ENCODE measurements at regions not wholly inside any gene's neighbourhood (a gene's known extent, or its start where the extent isn't known, plus 50 kb on each side); places are given as distances from the start of the nearest gene placed in this dataset.

DNA sequence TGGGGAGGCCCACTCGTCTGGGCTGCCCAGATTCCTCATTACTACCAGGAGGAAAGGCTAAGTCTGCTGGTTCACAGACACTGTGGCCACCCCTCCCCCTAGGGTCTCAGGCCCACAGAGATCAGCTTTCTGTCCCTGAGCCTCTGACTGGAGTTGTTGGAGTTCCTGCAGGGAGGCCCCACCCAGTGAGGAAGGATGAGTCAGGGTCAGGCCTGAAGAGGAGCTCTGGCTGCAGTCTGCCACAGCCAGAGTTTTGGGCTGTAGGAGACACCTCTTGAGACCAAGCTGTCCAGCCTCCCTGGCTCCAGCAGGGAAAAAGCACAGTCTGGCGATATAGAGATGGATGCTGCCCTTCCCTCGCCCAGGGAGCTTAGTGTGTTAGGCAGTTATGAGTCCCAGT, 720.9 kb upstream of the SEMA6D start:
- no peak for FAIRE-seq
- Histone ChIP-seq H3K9ac (ENCODE audit: low read length) (no peak overlapping the region), H3K4me2 (ENCODE audit: low read length) (no peak overlapping the region), H3K27ac (ENCODE audit: low read depth, low read length) (no peak overlapping the region), H3K27me3 (ENCODE audit: insufficient read depth, low read length) (no peaks in the 10 kb centered on the region), H3K79me2 (ENCODE audit: insufficient read depth, low read length) (no peaks in the 10 kb centered on the region), H3K4me1 (ENCODE audit: insufficient read depth, low read length) (no peaks in the 10 kb centered on the region), H2AFZ (ENCODE audit: low read depth, low read length) (no peak overlapping the region), H3K4me3 (ENCODE audit: insufficient read depth, low read depth, low read length) (no peak overlapping the region), H3K36me3 (ENCODE audit: insufficient read depth, low read length) (no peaks in the 10 kb centered on the region), H4K20me1 (ENCODE audit: insufficient read depth, low read length) (no peaks in the 10 kb centered on the region), H3K9me3 (ENCODE audit: insufficient read depth, low read depth, low read length) (no peaks in the 10 kb centered on the region)
- Mint-ChIP-seq H3K36me3 (ENCODE audit: low read depth, unreplicated experiment) (no peaks in the 10 kb centered on the region), H3K4me1 (ENCODE audit: low read depth, unreplicated experiment) (no peaks in the 10 kb centered on the region), H3K4me3 (ENCODE audit: unreplicated experiment) (no peak overlapping the region), H3K9me3 (ENCODE audit: unreplicated experiment) (peaks cover 5% of the 10 kb centered on the region), H3K27me3 (ENCODE audit: low read depth, unreplicated experiment) (no peaks in the 10 kb centered on the region), H3K27ac (ENCODE audit: unreplicated experiment) (no peak overlapping the region)
- DNase-seq (ENCODE audit: low read depth) = no peak
- TF ChIP-seq, protein P1, sequence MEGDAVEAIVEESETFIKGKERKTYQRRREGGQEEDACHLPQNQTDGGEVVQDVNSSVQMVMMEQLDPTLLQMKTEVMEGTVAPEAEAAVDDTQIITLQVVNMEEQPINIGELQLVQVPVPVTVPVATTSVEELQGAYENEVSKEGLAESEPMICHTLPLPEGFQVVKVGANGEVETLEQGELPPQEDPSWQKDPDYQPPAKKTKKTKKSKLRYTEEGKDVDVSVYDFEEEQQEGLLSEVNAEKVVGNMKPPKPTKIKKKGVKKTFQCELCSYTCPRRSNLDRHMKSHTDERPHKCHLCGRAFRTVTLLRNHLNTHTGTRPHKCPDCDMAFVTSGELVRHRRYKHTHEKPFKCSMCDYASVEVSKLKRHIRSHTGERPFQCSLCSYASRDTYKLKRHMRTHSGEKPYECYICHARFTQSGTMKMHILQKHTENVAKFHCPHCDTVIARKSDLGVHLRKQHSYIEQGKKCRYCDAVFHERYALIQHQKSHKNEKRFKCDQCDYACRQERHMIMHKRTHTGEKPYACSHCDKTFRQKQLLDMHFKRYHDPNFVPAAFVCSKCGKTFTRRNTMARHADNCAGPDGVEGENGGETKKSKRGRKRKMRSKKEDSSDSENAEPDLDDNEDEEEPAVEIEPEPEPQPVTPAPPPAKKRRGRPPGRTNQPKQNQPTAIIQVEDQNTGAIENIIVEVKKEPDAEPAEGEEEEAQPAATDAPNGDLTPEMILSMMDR (IDR thresholded peaks at IDR 0.05; ENCODE audit: insufficient read depth, low read depth, low read length) = no peak
- no peak for TF ChIP-seq EZH2 (IDR thresholded peaks at IDR 0.05; ENCODE audit: insufficient read depth, low read length)

DNA sequence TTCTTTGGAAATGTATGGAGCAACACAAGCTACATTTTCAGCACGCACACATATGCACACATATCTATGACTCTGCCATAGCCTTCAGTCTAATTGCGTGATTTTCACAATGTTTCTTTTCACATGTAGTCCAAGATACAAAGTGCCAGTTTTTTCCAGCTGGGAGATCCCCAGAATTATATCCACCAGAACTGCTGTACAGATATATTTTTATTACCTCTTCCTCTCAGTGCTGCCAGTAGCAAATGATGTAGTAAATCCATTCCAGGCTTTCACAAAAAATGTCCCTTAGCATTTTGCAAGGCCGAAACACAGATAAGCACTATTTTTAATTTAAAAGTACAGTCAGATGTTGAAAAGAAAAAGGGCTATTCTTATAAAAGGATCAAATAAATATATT, 719.8 kb upstream of the SEMA6D start:
- no peaks in the 10 kb centered on the region for H3K36me3 ChIP-seq (ENCODE audit: insufficient read depth, low read length)
- Mint-ChIP-seq H3K36me3 (ENCODE audit: low read depth, unreplicated experiment) (no peaks in the 10 kb centered on the region), H3K4me1 (ENCODE audit: low read depth, unreplicated experiment) (no peaks in the 10 kb centered on the region), H3K27me3 (ENCODE audit: low read depth, unreplicated experiment) (no peaks in the 10 kb centered on the region), H3K27ac (ENCODE audit: unreplicated experiment) (no peak overlapping the region), H3K4me3 (ENCODE audit: unreplicated experiment) (no peak overlapping the region), H3K9me3 (ENCODE audit: unreplicated experiment) (peaks cover 5% of the 10 kb centered on the region)
- H3K27ac ChIP-seq (ENCODE audit: low read depth, low read length) = no peak overlapping the region
- no peaks in the 10 kb centered on the region for H3K4me1 ChIP-seq (ENCODE audit: insufficient read depth, low read length)
- H3K4me3 ChIP-seq (ENCODE audit: insufficient read depth, low read depth, low read length) = no peak overlapping the region
- TF ChIP-seq, protein P1 (IDR thresholded peaks at IDR 0.05; ENCODE audit: insufficient read depth, low read depth, low read length) = no peak
- no peak for TF ChIP-seq EZH2 (IDR thresholded peaks at IDR 0.05; ENCODE audit: insufficient read depth, low read length)
- H4K20me1 ChIP-seq (ENCODE audit: insufficient read depth, low read length) = no peaks in the 10 kb centered on the region
- H3K79me2 ChIP-seq (ENCODE audit: insufficient read depth, low read length) = no peaks in the 10 kb centered on the region
- H2AFZ ChIP-seq (ENCODE audit: low read depth, low read length) = no peak overlapping the region
- no peaks in the 10 kb centered on the region for H3K27me3 ChIP-seq (ENCODE audit: insufficient read depth, low read length)
- no peak overlapping the region for H3K9ac ChIP-seq (ENCODE audit: low read length)
- DNase-seq (ENCODE audit: low read depth) = no peak
- H3K4me2 ChIP-seq (ENCODE audit: low read length) = no peak overlapping the region
- H3K9me3 ChIP-seq (ENCODE audit: insufficient read depth, low read depth, low read length) = no peaks in the 10 kb centered on the region
- FAIRE-seq = no peak

DNA sequence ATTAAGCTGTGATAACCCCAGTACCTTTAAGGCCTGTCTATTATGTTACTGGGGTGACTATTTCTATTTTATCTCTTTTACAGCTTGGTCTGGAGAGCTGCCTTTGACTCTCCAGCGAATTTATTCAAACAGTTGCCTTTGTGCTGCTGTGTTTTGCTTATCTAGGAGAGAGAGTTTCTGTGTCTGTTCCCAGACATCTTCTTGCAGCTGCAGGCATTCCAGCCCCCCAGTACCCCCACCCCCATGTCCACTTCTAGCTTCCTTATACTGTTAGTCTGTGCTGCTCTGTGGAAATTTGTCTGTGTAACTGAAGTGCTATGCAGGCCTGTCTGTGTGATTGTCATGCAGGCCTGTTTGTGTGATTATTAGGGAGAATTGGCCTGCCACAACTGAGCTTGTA, 713.7 kb upstream of the SEMA6D start:
- H3K36me3 Mint-ChIP-seq (ENCODE audit: low read depth, unreplicated experiment) = no peaks in the 10 kb centered on the region
- H3K4me2 ChIP-seq (ENCODE audit: low read length) = no peak overlapping the region

More for the DNA sequence above, 713.7 kb upstream of the SEMA6D start:
- H3K9me3 Mint-ChIP-seq (ENCODE audit: unreplicated experiment) = peaks cover 12% of the 10 kb centered on the region
- Histone ChIP-seq H3K27ac (ENCODE audit: low read depth, low read length) (no peak overlapping the region), H3K36me3 (ENCODE audit: insufficient read depth, low read length) (no peaks in the 10 kb centered on the region), H3K79me2 (ENCODE audit: insufficient read depth, low read length) (no peaks in the 10 kb centered on the region), H3K9ac (ENCODE audit: low read length) (no peak overlapping the region), H4K20me1 (ENCODE audit: insufficient read depth, low read length) (no peaks in the 10 kb centered on the region), H3K27me3 (ENCODE audit: insufficient read depth, low read length) (no peaks in the 10 kb centered on the region), H2AFZ (ENCODE audit: low read depth, low read length) (no peak overlapping the region), H3K4me3 (ENCODE audit: insufficient read depth, low read depth, low read length) (no peak overlapping the region), H3K9me3 (ENCODE audit: insufficient read depth, low read depth, low read length) (peaks cover 7% of the 10 kb centered on the region), H3K4me1 (ENCODE audit: insufficient read depth, low read length) (no peaks in the 10 kb centered on the region)
- H3K4me1 Mint-ChIP-seq (ENCODE audit: low read depth, unreplicated experiment) = no peaks in the 10 kb centered on the region
- no peak overlapping the region for H3K27ac Mint-ChIP-seq (ENCODE audit: unreplicated experiment)
- H3K4me3 Mint-ChIP-seq (ENCODE audit: unreplicated experiment) = no peak overlapping the region
- no peaks in the 10 kb centered on the region for H3K27me3 Mint-ChIP-seq (ENCODE audit: low read depth, unreplicated experiment)
- TF ChIP-seq, protein P1 (IDR thresholded peaks at IDR 0.05; ENCODE audit: insufficient read depth, low read depth, low read length) = no peak
- no peak for TF ChIP-seq EZH2 (IDR thresholded peaks at IDR 0.05; ENCODE audit: insufficient read depth, low read length)
- DNase-seq (ENCODE audit: low read depth) (no peak), FAIRE-seq (no peak)

Data from astrocyte (in vitro differentiated cells and primary cell).